K562 (cell line): ENCODE measurements at regions not wholly inside any gene's neighbourhood (a gene's known extent, or its start where the extent isn't known, plus 50 kb on each side); places are given as distances from the start of the nearest gene placed in this dataset.

Source experiments
- ASH1L ChIP-seq: fragments of 450-650 bp; IDR thresholded peaks from 2 replicates; pipeline ENCODE4 v1.6.1; 2018; ENCODE audit warnings: borderline replicate concordance, mild to moderate bottlenecking, low read depth; ENCODE audit not compliant: partially characterized antibody
- CBFA2T3 ChIP-seq: fragments of 450-650 bp; IDR thresholded peaks from 2 replicates; pipeline ENCODE4 v1.6.1; 2017
- CBX2 ChIP-seq: fragments of 200-600 bp; sonication (generic); IDR thresholded peaks from one replicate; pipeline ENCODE4 v1.6.1; 2012; ENCODE audit warnings: mild to moderate bottlenecking, low read length, inconsistent platforms; ENCODE audit not compliant: insufficient read depth, poor library complexity, severe bottlenecking
- CEBPG ChIP-seq, 3 experiments: fragments of 200-800 bp in 1 of 3; sonication (Bioruptor generic) in 1 of 3; sonication (generic) in 1 of 3; formaldehyde crosslinking in 1 of 3; IDR thresholded peaks in 2 of 3; conservative IDR thresholded peaks in 1 of 3; 2 replicates each; pipeline versions ENCODE4 v1.6.1 to v1.8.0; 2016 to 2022; ENCODE audit warnings: missing compliant biosample characterization in 2 of 3, missing genetic modification characterization in 2 of 3, mild to moderate bottlenecking in 1 of 3, missing genetic modification reagents in 1 of 3
- CHD4 ChIP-seq: fragments of 200-600 bp; sonication (generic); IDR thresholded peaks from 3 replicates; pipeline ENCODE4 v1.6.1; 2012; ENCODE audit warnings: low read depth, mild to moderate bottlenecking, mixed read lengths, low read length, inconsistent platforms; ENCODE audit not compliant: insufficient read depth, insufficient replicate concordance, poor library complexity, severe bottlenecking
- EP300 ChIP-seq: IDR thresholded peaks from 2 replicates; pipeline ENCODE4 v1.6.1; 2012; ENCODE audit warnings: low read length, improper control_type of control experiment
- ETV6 ChIP-seq, 3 experiments: fragments of 150-350 bp in 1 of 3; sonication (generic) in 1 of 3; formaldehyde crosslinking in 1 of 3; IDR thresholded peaks; 2 replicates each; pipeline versions ENCODE4 v1.6.1 to v1.8.0; 2014 to 2022; ENCODE audit warnings: borderline replicate concordance in 2 of 3, low read depth in 2 of 3, antibody characterized with exemption in 1 of 3, low read length in 1 of 3, mild to moderate bottlenecking in 1 of 3, missing genetic modification reagents in 1 of 3
- GTF2F1 ChIP-seq: IDR thresholded peaks from 2 replicates; pipeline ENCODE4 v1.6.1; 2011; ENCODE audit warnings: low read depth, low read length, improper control_type of control experiment
- HDAC3 ChIP-seq: fragments of 450-650 bp; IDR thresholded peaks from 2 replicates; pipeline ENCODE4 v1.6.1; 2018; ENCODE audit warnings: borderline replicate concordance, mild to moderate bottlenecking, moderate library complexity; ENCODE audit not compliant: partially characterized antibody
- NR2F6 ChIP-seq: fragments of 450-650 bp; formaldehyde crosslinking; IDR thresholded peaks from 2 replicates; pipeline ENCODE4 v1.4.0; 2020; ENCODE audit warnings: mild to moderate bottlenecking
- PURB ChIP-seq: sonication (generic); formaldehyde crosslinking; IDR thresholded peaks from 2 replicates; pipeline ENCODE4 v1.9.0; 2021; ENCODE audit warnings: low read depth, mild to moderate bottlenecking, missing genetic modification reagents
- RB1 ChIP-seq: fragments of 450-650 bp; IDR thresholded peaks from 2 replicates; pipeline ENCODE4 v1.6.1; 2017; ENCODE audit warnings: low read depth, mild to moderate bottlenecking
- TEAD2 ChIP-seq: fragments of 450-650 bp; IDR thresholded peaks from 2 replicates; pipeline ENCODE4 v1.6.1; 2016; ENCODE audit warnings: missing genetic modification characterization, control low read depth, missing compliant biosample characterization
- ZBTB1 ChIP-seq: sonication (generic); formaldehyde crosslinking; IDR thresholded peaks from 2 replicates; pipeline ENCODE4 v1.8.1; 2023; ENCODE audit warnings: missing genetic modification reagents, low read depth, mild to moderate bottlenecking, borderline replicate concordance
- ZNF561 ChIP-seq: fragments of 450-650 bp; formaldehyde crosslinking; conservative IDR thresholded peaks from 2 replicates; pipeline ENCODE4 v1.4.0; 2020; ENCODE audit warnings: mild to moderate bottlenecking, moderate library complexity
- ZZZ3 ChIP-seq: fragments of 450-650 bp; IDR thresholded peaks from 2 replicates; pipeline ENCODE4 v1.6.1; 2016; ENCODE audit warnings: antibody characterized with exemption, mild to moderate bottlenecking, moderate library complexity
- TF ChIP-seq, protein P1 (sequence below): fragments of 250-450 bp; sonication (Bioruptor Pico); IDR thresholded peaks from 2 replicates; pipeline ENCODE4 v1.5.0; 2020; ENCODE audit warnings: mild to moderate bottlenecking
- TF ChIP-seq, protein P2 (sequence below): sonication (generic); formaldehyde crosslinking; IDR thresholded peaks from 2 replicates; pipeline ENCODE4 v1.8.0; 2023; ENCODE audit warnings: missing genetic modification reagents, mild to moderate bottlenecking, borderline replicate concordance

DNA sequence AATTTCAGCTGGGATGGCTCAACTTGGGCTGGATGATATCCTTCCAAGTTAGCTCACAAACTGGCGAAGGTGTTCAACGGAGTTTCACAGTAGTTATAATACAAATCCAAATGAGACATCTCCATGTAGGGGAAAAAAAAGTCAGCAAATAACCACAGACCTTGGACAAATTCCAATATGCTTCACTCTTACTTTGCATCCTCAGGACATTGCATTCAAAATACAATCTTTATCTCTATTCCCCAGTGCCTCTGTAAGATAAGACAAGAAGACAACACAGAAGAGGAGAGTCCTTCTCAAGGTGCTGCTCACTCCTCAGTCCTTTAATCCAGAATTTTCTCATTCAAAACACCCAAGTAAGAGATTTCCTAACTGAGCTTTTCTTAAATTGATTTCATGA, 1797.7 kb downstream of the MRPL39 start (continued):
- TF ChIP-seq ETV6 (IDR thresholded peaks at IDR 0.05; ENCODE audit: borderline replicate concordance in 1 of 2, low read depth in 2 of 2, low read length in 1 of 2) (no peak), ETV6 (CRISPR knock-in tag; IDR thresholded peaks at IDR 0.05; ENCODE audit: borderline replicate concordance) (no peak), CHD4 (no peak), RB1 (no peak), PURB (CRISPR knock-in tag) (no peak), TEAD2 (no peak), GTF2F1 (no peak), ZNF561 (CRISPR knock-in tag) (no peak), CBFA2T3 (peak; percentile 78), NR2F6 (no peak), ZZZ3 (no peak), ASH1L (no peak), CBX2 (no peak), EP300 (peak; percentile 69), CEBPG (CRISPR knock-in tag; IDR thresholded peaks at IDR 0.05) (no peak), CEBPG (tag; conservative IDR thresholded peaks at IDR 0.05 in 1 of 2, IDR thresholded peaks at IDR 0.05 in 1 of 2) (no peak), HDAC3 (no peak), ZBTB1 (CRISPR knock-in tag) (no peak)
- TF ChIP-seq, protein P1, sequence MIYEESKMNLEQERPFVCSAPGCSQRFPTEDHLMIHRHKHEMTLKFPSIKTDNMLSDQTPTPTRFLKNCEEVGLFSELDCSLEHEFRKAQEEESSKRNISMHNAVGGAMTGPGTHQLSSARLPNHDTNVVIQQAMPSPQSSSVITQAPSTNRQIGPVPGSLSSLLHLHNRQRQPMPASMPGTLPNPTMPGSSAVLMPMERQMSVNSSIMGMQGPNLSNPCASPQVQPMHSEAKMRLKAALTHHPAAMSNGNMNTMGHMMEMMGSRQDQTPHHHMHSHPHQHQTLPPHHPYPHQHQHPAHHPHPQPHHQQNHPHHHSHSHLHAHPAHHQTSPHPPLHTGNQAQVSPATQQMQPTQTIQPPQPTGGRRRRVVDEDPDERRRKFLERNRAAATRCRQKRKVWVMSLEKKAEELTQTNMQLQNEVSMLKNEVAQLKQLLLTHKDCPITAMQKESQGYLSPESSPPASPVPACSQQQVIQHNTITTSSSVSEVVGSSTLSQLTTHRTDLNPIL (CRISPR knock-in tag): no peak
- TF ChIP-seq, protein P2, sequence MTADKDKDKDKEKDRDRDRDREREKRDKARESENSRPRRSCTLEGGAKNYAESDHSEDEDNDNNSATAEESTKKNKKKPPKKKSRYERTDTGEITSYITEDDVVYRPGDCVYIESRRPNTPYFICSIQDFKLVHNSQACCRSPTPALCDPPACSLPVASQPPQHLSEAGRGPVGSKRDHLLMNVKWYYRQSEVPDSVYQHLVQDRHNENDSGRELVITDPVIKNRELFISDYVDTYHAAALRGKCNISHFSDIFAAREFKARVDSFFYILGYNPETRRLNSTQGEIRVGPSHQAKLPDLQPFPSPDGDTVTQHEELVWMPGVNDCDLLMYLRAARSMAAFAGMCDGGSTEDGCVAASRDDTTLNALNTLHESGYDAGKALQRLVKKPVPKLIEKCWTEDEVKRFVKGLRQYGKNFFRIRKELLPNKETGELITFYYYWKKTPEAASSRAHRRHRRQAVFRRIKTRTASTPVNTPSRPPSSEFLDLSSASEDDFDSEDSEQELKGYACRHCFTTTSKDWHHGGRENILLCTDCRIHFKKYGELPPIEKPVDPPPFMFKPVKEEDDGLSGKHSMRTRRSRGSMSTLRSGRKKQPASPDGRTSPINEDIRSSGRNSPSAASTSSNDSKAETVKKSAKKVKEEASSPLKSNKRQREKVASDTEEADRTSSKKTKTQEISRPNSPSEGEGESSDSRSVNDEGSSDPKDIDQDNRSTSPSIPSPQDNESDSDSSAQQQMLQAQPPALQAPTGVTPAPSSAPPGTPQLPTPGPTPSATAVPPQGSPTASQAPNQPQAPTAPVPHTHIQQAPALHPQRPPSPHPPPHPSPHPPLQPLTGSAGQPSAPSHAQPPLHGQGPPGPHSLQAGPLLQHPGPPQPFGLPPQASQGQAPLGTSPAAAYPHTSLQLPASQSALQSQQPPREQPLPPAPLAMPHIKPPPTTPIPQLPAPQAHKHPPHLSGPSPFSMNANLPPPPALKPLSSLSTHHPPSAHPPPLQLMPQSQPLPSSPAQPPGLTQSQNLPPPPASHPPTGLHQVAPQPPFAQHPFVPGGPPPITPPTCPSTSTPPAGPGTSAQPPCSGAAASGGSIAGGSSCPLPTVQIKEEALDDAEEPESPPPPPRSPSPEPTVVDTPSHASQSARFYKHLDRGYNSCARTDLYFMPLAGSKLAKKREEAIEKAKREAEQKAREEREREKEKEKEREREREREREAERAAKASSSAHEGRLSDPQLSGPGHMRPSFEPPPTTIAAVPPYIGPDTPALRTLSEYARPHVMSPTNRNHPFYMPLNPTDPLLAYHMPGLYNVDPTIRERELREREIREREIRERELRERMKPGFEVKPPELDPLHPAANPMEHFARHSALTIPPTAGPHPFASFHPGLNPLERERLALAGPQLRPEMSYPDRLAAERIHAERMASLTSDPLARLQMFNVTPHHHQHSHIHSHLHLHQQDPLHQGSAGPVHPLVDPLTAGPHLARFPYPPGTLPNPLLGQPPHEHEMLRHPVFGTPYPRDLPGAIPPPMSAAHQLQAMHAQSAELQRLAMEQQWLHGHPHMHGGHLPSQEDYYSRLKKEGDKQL (CRISPR knock-in tag): no peak
